HCT116 (cell line): ENCODE measurements at regions not wholly inside any gene's neighbourhood (a gene's known extent, or its start where the extent isn't known, plus 50 kb on each side); places are given as distances from the start of the nearest gene placed in this dataset.

Experiments
- ATAC-seq: fragments of 200-7000 bp; cut with Tn5 transposase; 2 replicates; pipeline ENCODE4 v1.9.1; 2020; ENCODE audit warnings: mild to moderate bottlenecking, moderate library complexity
- BruUV-seq: library from RNA; stranded (reverse); fragments of 400-500 nt; replicated peaks from 2 replicates; lab custom pipeline; 2021; lab: Mats Ljungman, UMichigan
- CTCF ChIA-PET: fragments of 300-600 bp; sonication (Branson Sonifier 250); formaldehyde crosslinking; loops from one replicate; lab custom pipeline; 2021; ENCODE audit warnings: antibody characterized with exemption; lab: Charles Lee
- POLR2A ChIA-PET: fragments of 300-600, 350-600 bp; sonication (Branson Sonifier 250); formaldehyde crosslinking; loops from one replicate; lab custom pipeline; 2021; ENCODE audit warnings: antibody characterized with exemption; lab: Charles Lee
- RAD21 ChIA-PET, 2 experiments: fragments of 300-600 bp; sonication (Branson Sonifier 250); formaldehyde crosslinking; loops; one replicate each; lab custom pipeline; 2023; ENCODE audit warnings: low total read pairs in 2 of 2; ENCODE audit not compliant: uncharacterized antibody in 2 of 2, unreplicated experiment in 2 of 2, low non-redundant PET in 1 of 2; lab: Charles Lee
- DNase-seq: peaks from one replicate; pipeline ENCODE4 v3.0.0-alpha.2; 2010; ENCODE audit warnings: low read depth, low spot score
- H2AFZ ChIP-seq: fragments of 200-600 bp; shearing (Covaris generic), sonication (generic); 2 replicates; pipeline ENCODE4 v1.6.1; 2017; ENCODE audit warnings: low read depth, mixed run types, mixed read lengths, antibody characterized with exemption, low read length; ENCODE audit not compliant: poor library complexity, severe bottlenecking
- H3K27ac ChIP-seq: 2 replicates; pipeline ENCODE4 v1.5.1; 2012; ENCODE audit warnings: low read depth, low read length
- H3K27me3 ChIP-seq: fragments of 200-600 bp; sonication (generic); 2 replicates; pipeline ENCODE4 v1.6.1; 2016; ENCODE audit warnings: mixed run types, low read length, mixed read lengths; ENCODE audit not compliant: insufficient read depth
- H3K36me3 ChIP-seq, 2 experiments: fragments of 200-500 bp in 1 of 2; fragments of 200-600 bp in 1 of 2; sonication (Bioruptor generic) in 1 of 2; sonication (generic) in 1 of 2; 2 replicates each; pipeline versions ENCODE4 v1.5.1 to v1.6.1; 2014 to 2016; ENCODE audit warnings: low read length in 2 of 2, inconsistent platforms in 1 of 2, mixed read lengths in 1 of 2, mixed run types in 1 of 2; ENCODE audit not compliant: insufficient read depth in 2 of 2, control insufficient read depth in 1 of 2
- H3K4me1 ChIP-seq, 2 experiments: fragments of 200-600 bp in 1 of 2; sonication (generic) in 1 of 2; 2 replicates each; pipeline versions ENCODE4 v1.5.1 to v1.6.1; 2012 to 2017; ENCODE audit warnings: low read length in 2 of 2, inconsistent platforms in 1 of 2, mild to moderate bottlenecking in 1 of 2, mixed read lengths in 1 of 2, mixed run types in 1 of 2, moderate library complexity in 1 of 2; ENCODE audit not compliant: insufficient read depth in 2 of 2, control insufficient read depth in 1 of 2
- H3K4me2 ChIP-seq: fragments of 200-600 bp; sonication (generic); 2 replicates; pipeline ENCODE4 v1.6.1; 2017; ENCODE audit warnings: mixed run types, low read length, mixed read lengths
- H3K4me3 ChIP-seq, 2 experiments: fragments of 200-600 bp in 1 of 2; sonication (generic) in 1 of 2; replicated peaks in 1 of 2; 2 replicates each; pipeline ENCODE4 v1.5.1; 2011 to 2016; ENCODE audit warnings: low read length in 2 of 2, control low read depth in 1 of 2, low read depth in 1 of 2, mild to moderate bottlenecking in 1 of 2, mixed read lengths in 1 of 2, mixed run types in 1 of 2
- H3K79me2 ChIP-seq: fragments of 200-600 bp; sonication (generic); 2 replicates; pipeline ENCODE4 v1.6.1; 2017; ENCODE audit warnings: mild to moderate bottlenecking, mixed run types, low read length, moderate library complexity, mixed read lengths; ENCODE audit not compliant: insufficient read depth
- H3K9ac ChIP-seq: fragments of 200-600 bp; sonication (generic); 2 replicates; pipeline ENCODE4 v1.6.1; 2016; ENCODE audit warnings: low read length, mixed read lengths
- H3K9me2 ChIP-seq: fragments of 200-600 bp; sonication (generic), shearing (Covaris generic); 2 replicates; pipeline ENCODE4 v1.6.1; 2017; ENCODE audit warnings: mixed run types, mild to moderate bottlenecking, moderate library complexity; ENCODE audit not compliant: insufficient read depth
- H3K9me3 ChIP-seq, 2 experiments: fragments of 200-500 bp in 1 of 2; fragments of 200-600 bp in 1 of 2; sonication (Bioruptor generic) in 1 of 2; sonication (generic) in 1 of 2; 2 replicates each; pipeline ENCODE4 v1.6.1; 2014 to 2017; ENCODE audit warnings: low read length in 2 of 2, mixed read lengths in 2 of 2, inconsistent platforms in 1 of 2, low read depth in 1 of 2, mild to moderate bottlenecking in 1 of 2, mixed run types in 1 of 2, moderate library complexity in 1 of 2; ENCODE audit not compliant: control insufficient read depth in 1 of 2, insufficient read depth in 1 of 2
- H4K20me1 ChIP-seq: fragments of 200-600 bp; sonication (generic), shearing (Covaris generic); 2 replicates; pipeline ENCODE4 v1.6.1; 2017; ENCODE audit warnings: mixed run types, mild to moderate bottlenecking, moderate library complexity; ENCODE audit not compliant: insufficient read depth
- EGR1 ChIP-seq: IDR thresholded peaks from 2 replicates; pipeline ENCODE4 v1.6.1; 2012; ENCODE audit warnings: low read depth
- ELF1 ChIP-seq: IDR thresholded peaks from 2 replicates; pipeline ENCODE4 v1.6.1; 2012; ENCODE audit warnings: low read depth, borderline replicate concordance
- EZH2 ChIP-seq: fragments of 200-600 bp; sonication (generic); IDR thresholded peaks from 2 replicates; pipeline ENCODE4 v1.6.1; 2017; ENCODE audit warnings: antibody characterized with exemption, mixed run types
- RAD21 ChIP-seq: IDR thresholded peaks from 2 replicates; pipeline ENCODE4 v1.6.1; 2012; ENCODE audit warnings: low read depth, mild to moderate bottlenecking
- SIN3A ChIP-seq: IDR thresholded peaks from 2 replicates; pipeline ENCODE4 v1.6.1; 2012; ENCODE audit warnings: low read depth
- SP1 ChIP-seq: IDR thresholded peaks from 2 replicates; pipeline ENCODE4 v1.6.1; 2012; ENCODE audit warnings: low read depth
- TCF7L2 ChIP-seq: IDR thresholded peaks from 2 replicates; pipeline ENCODE4 v1.7.0; 2011; ENCODE audit warnings: borderline replicate concordance, inconsistent platforms; ENCODE audit not compliant: insufficient read depth, insufficient read length; ENCODE audit errors: extremely low read depth
- intact Hi-C: fragments of 100-400 bp; cut with micrococcal nuclease; formaldehyde crosslinking; loops from 2 replicates; pipeline ENCODE4 v1.10.0; 2022
- TF ChIP-seq, protein P1 (sequence below), 3 experiments: fragments of 200-600 bp in 1 of 3; sonication (generic) in 1 of 3; IDR thresholded peaks in 2 of 3; conservative IDR thresholded peaks in 1 of 3; 2 replicates each; pipeline ENCODE4 v1.5.1; 2012 to 2017; ENCODE audit warnings: low read depth in 2 of 3, low read length in 2 of 3, antibody characterized with exemption in 1 of 3, borderline replicate concordance in 1 of 3, control low read depth in 1 of 3, mild to moderate bottlenecking in 1 of 3, mixed read lengths in 1 of 3, mixed run types in 1 of 3, moderate library complexity in 1 of 3; ENCODE audit not compliant: insufficient read depth in 1 of 3
- TF ChIP-seq, protein P2 (sequence below): IDR thresholded peaks from 2 replicates; pipeline ENCODE4 v1.6.1; 2012
- TF ChIP-seq, protein P3 (sequence below): IDR thresholded peaks from 2 replicates; pipeline ENCODE4 v1.6.1; 2011; ENCODE audit warnings: mild to moderate bottlenecking, low read length, moderate library complexity; ENCODE audit not compliant: insufficient replicate concordance; ENCODE audit errors: extremely low read depth

DNA sequence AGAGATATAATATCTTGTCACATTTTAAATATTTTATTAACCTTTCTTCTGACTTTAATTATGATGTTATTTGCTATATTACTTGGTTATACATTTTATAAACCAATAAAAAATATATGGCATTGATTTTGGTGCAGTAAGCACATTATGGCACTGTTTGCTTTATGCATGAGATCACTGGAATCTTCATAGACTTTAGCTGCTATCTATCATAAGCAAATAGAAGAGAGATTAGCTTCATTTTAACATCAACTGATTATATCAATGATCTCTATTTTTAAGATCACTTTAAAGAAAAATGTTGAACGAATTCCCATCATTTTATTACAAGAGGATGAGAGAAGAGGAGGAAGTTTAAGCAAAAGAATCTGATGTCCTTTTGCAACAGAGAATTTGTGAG lies 58.6 kb upstream of the CDK1 start:
- no peak for DNase-seq
- no peaks in the 10 kb centered on the region for H3K36me3 ChIP-seq
- H3K4me2 ChIP-seq: no peak overlapping the region
- no peaks in the 10 kb centered on the region for H3K9me3 ChIP-seq
- no peaks in the 10 kb centered on the region for H3K79me2 ChIP-seq
- H3K9ac ChIP-seq: no peak overlapping the region
- POLR2A ChIA-PET: no interaction called here
- intact Hi-C loops: no loop called here
- no peak overlapping the region for H3K27ac ChIP-seq
- no peak for ATAC-seq
- CTCF ChIA-PET: no interaction called here
- TF ChIP-seq, protein P1, sequence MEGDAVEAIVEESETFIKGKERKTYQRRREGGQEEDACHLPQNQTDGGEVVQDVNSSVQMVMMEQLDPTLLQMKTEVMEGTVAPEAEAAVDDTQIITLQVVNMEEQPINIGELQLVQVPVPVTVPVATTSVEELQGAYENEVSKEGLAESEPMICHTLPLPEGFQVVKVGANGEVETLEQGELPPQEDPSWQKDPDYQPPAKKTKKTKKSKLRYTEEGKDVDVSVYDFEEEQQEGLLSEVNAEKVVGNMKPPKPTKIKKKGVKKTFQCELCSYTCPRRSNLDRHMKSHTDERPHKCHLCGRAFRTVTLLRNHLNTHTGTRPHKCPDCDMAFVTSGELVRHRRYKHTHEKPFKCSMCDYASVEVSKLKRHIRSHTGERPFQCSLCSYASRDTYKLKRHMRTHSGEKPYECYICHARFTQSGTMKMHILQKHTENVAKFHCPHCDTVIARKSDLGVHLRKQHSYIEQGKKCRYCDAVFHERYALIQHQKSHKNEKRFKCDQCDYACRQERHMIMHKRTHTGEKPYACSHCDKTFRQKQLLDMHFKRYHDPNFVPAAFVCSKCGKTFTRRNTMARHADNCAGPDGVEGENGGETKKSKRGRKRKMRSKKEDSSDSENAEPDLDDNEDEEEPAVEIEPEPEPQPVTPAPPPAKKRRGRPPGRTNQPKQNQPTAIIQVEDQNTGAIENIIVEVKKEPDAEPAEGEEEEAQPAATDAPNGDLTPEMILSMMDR (IDR thresholded peaks at IDR 0.05 in 2 of 3, conservative IDR thresholded peaks at IDR 0.05 in 1 of 3; ENCODE audit: borderline replicate concordance in 1 of 3, insufficient read depth in 1 of 3, low read depth in 2 of 3, low read length in 2 of 3): no peak
- TF ChIP-seq, protein P2, sequence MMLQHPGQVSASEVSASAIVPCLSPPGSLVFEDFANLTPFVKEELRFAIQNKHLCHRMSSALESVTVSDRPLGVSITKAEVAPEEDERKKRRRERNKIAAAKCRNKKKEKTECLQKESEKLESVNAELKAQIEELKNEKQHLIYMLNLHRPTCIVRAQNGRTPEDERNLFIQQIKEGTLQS: no peak
- TF ChIP-seq RAD21 (no peak), SIN3A (no peak), ELF1 (no peak), SP1 (no peak), EGR1 (no peak), TCF7L2 (no peak), EZH2 (no peak)
- TF ChIP-seq, protein P3, sequence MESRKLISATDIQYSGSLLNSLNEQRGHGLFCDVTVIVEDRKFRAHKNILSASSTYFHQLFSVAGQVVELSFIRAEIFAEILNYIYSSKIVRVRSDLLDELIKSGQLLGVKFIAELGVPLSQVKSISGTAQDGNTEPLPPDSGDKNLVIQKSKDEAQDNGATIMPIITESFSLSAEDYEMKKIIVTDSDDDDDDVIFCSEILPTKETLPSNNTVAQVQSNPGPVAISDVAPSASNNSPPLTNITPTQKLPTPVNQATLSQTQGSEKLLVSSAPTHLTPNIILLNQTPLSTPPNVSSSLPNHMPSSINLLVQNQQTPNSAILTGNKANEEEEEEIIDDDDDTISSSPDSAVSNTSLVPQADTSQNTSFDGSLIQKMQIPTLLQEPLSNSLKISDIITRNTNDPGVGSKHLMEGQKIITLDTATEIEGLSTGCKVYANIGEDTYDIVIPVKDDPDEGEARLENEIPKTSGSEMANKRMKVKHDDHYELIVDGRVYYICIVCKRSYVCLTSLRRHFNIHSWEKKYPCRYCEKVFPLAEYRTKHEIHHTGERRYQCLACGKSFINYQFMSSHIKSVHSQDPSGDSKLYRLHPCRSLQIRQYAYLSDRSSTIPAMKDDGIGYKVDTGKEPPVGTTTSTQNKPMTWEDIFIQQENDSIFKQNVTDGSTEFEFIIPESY: no peak
- TF ChIP-seq, all 23 proteins: peak for 0
- Histone ChIP-seq H3K4me3 (no peak overlapping the region), H2AFZ (no peak overlapping the region), H3K4me1 (no peaks in the 10 kb centered on the region), H3K9me2 (no peaks in the 10 kb centered on the region), H4K20me1 (no peaks in the 10 kb centered on the region), H3K27me3 (no peaks in the 10 kb centered on the region)
- RAD21 ChIA-PET: no interaction called here
- no TSS peak for BruUV-seq
